SIG-M5 treated with dmso at 0.1 percent for 504 hours (cell line): ENCODE measurements at regions not wholly inside any gene's neighbourhood (a gene's known extent, or its start where the extent isn't known, plus 50 kb on each side); places are given as distances from the start of the nearest gene placed in this dataset.
"Not testable (repeated sequence)": the region's sequence is repeated elsewhere in the genome, so short reads cannot be mapped to it uniquely, and the experiment has no call there.

Source experiments
- DNase-seq: peaks from one replicate; lab custom pipeline; 2025; ENCODE audit not compliant: unreplicated experiment; lab: John Stamatoyannopoulos, UW

- no peak for DNase-seq
Measured at GRCh38 chr5:29143266-29143665, 2050.2 kb upstream of the CDH6 start.

- no peak for DNase-seq
Measured at GRCh38 chr5:29134418-29134817, 2059.1 kb upstream of the CDH6 start.

GRCh38 chr5:29131285-29131684 lies 2062.2 kb upstream of the CDH6 start:
- no peak for DNase-seq

- DNase-seq: no peak
Measured at GRCh38 chr5:29130786-29131185, 2062.7 kb upstream of the CDH6 start.

GRCh38 chr5:29127524-29128156 lies 2065.8 kb upstream of the CDH6 start:
- DNase-seq: not testable (repeated sequence)

- not testable (repeated sequence) for DNase-seq
Measured at GRCh38 chr5:29126462-29126861, 2067.0 kb upstream of the CDH6 start.

- no peak for DNase-seq
Measured at GRCh38 chr5:29122306-29122705, 2071.2 kb upstream of the CDH6 start.

GRCh38 chr5:29114331-29114768 lies 2076.0 kb upstream of the CDH9 start:
- no peak for DNase-seq

- no peak for DNase-seq
Measured at GRCh38 chr5:29113516-29113915, 2075.1 kb upstream of the CDH9 start.

- no peak for DNase-seq
Measured at GRCh38 chr5:29099585-29099984, 2061.2 kb upstream of the CDH9 start.

GRCh38 chr5:29089591-29090130 lies 2051.3 kb upstream of the CDH9 start:
- DNase-seq: peak; percentile 82

GRCh38 chr5:29085142-29085541 lies 2046.8 kb upstream of the CDH9 start:
- DNase-seq: no peak

- no peak for DNase-seq
Measured at GRCh38 chr5:29079771-29080170, 2041.4 kb upstream of the CDH9 start.

GRCh38 chr5:29077451-29077850 lies 2039.1 kb upstream of the CDH9 start:
- no peak for DNase-seq

GRCh38 chr5:29069104-29069402 lies 2030.7 kb upstream of the CDH9 start:
- DNase-seq: no peak

- no peak for DNase-seq
Measured at GRCh38 chr5:29061381-29061780, 2023.0 kb upstream of the CDH9 start.

GRCh38 chr5:29054694-29055093 lies 2016.3 kb upstream of the CDH9 start:
- no peak for DNase-seq

- DNase-seq: no peak
Measured at GRCh38 chr5:29054282-29054681, 2015.9 kb upstream of the CDH9 start.

- no peak for DNase-seq
Measured at GRCh38 chr5:29051509-29051908, 2013.1 kb upstream of the CDH9 start.

- no peak for DNase-seq
Measured at GRCh38 chr5:29042152-29042551, 2003.8 kb upstream of the CDH9 start.

- no peak for DNase-seq
Measured at GRCh38 chr5:29040404-29040803, 2002.0 kb upstream of the CDH9 start.

- DNase-seq: no peak
Measured at GRCh38 chr5:29039994-29040393, 2001.6 kb upstream of the CDH9 start.

GRCh38 chr5:29037716-29038115 lies 1999.3 kb upstream of the CDH9 start:
- no peak for DNase-seq
